ENCODE measurements at regions not wholly inside any gene's neighbourhood (a gene's known extent, or its start where the extent isn't known, plus 50 kb on each side); places are given as distances from the start of the nearest gene placed in this dataset.
"Not testable (repeated sequence)": the region's sequence is repeated elsewhere in the genome, so short reads cannot be mapped to it uniquely, and the experiment has no call there.

DNA sequence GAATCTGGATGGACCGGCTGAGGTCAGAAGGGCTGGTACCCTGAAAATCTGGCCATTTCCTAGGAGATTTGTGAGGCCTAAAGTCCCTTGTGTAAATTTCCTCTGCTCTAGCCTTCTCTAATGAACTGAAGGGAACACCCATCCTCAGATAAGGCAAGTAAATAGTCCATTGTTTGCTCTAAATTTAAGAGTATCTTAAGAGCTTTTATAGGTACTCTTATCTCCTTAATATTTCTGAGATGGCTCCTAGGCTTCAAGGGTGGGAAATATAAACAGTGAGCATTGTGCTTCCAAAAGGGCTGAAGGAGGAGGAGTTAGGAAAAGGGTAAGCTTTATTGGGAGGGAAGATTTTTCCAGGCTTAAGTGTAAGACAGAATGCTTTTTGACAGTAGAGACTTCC, 148.7 kb upstream of the EDNRB start:
- WGBS, 2 donors: 59 to 68% methylated on average over 1 of the region's 1 CpG
- TF ChIP-seq, protein P1, sequence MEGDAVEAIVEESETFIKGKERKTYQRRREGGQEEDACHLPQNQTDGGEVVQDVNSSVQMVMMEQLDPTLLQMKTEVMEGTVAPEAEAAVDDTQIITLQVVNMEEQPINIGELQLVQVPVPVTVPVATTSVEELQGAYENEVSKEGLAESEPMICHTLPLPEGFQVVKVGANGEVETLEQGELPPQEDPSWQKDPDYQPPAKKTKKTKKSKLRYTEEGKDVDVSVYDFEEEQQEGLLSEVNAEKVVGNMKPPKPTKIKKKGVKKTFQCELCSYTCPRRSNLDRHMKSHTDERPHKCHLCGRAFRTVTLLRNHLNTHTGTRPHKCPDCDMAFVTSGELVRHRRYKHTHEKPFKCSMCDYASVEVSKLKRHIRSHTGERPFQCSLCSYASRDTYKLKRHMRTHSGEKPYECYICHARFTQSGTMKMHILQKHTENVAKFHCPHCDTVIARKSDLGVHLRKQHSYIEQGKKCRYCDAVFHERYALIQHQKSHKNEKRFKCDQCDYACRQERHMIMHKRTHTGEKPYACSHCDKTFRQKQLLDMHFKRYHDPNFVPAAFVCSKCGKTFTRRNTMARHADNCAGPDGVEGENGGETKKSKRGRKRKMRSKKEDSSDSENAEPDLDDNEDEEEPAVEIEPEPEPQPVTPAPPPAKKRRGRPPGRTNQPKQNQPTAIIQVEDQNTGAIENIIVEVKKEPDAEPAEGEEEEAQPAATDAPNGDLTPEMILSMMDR (IDR thresholded peaks at IDR 0.05): no peak
- TF ChIP-seq POLR2A (IDR thresholded peaks at IDR 0.05): no peak
- Histone ChIP-seq H3K27ac (no peak overlapping the region), H3K4me1 (no peaks in the 10 kb centered on the region), H3K9me3 (no peaks in the 10 kb centered on the region), H3K36me3 (ENCODE audit: low read depth, missing control alignments) (no peaks in the 10 kb centered on the region), H3K27me3 (no peaks in the 10 kb centered on the region), H3K4me3 (no peak overlapping the region)
- intact Hi-C loops (cut with DNase I; ENCODE audit: low total_unique reads): no loop called here
- DNase-seq: no peak

DNA sequence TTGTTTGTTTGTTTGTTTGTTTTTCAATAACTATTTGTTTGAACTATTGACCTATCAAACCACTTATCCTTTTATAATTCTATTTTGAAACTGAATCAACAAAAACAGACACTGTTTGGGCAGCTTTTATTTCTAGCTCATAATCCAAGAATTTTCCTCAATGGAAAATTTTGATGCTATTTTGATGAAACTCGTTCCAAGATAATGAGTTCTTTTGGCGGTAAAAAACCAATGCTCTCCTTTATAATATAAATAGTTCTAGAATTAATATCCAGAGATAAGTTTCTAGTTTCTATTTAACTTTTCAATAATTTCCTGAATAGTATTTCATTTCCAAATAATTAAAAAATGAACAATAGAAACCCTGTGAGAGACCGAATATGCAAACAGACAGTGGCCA, 146.5 kb upstream of the EDNRB start:
- no peak for DNase-seq
- Histone ChIP-seq H3K4me3 (no peak overlapping the region), H3K27ac (no peak overlapping the region), H3K36me3 (ENCODE audit: low read depth, missing control alignments) (no peaks in the 10 kb centered on the region), H3K27me3 (no peaks in the 10 kb centered on the region), H3K4me1 (no peaks in the 10 kb centered on the region), H3K9me3 (no peaks in the 10 kb centered on the region)
- no peak for TF ChIP-seq POLR2A (IDR thresholded peaks at IDR 0.05)
- intact Hi-C loops (cut with DNase I; ENCODE audit: low total_unique reads): no loop called here
- 54 to 66% methylated on average over 3 of the region's 3 CpGs for WGBS, 2 donors

DNA sequence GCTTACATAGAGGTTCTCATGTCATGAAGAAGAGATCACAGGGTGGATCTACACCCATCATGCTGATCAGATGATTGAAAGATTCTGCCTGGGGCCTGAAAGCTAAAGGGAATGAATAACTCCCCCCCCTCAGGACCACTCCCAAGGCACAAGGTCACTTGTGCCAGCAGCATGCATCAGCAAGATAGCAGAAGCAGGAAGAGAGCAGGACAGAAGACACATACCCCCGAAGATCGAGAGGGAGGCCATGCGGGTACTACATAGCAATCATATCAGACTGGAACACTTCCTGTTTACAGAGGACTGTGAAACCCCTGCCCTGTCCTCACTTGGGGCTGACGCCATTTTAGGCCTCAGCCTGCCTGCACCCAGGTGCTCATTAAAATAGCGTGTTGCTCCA, 143.2 kb upstream of the EDNRB start:
- no peak for DNase-seq
- Histone ChIP-seq H3K9me3 (no peaks in the 10 kb centered on the region), H3K4me1 (no peaks in the 10 kb centered on the region), H3K27me3 (no peaks in the 10 kb centered on the region), H3K27ac (no peak overlapping the region), H3K4me3 (no peak overlapping the region), H3K36me3 (ENCODE audit: low read depth, missing control alignments) (no peaks in the 10 kb centered on the region)
- 86 to 95% methylated on average over 5 of the region's 5 CpGs for WGBS, 2 donors
- TF ChIP-seq, protein P1 (IDR thresholded peaks at IDR 0.05): no peak
- TF ChIP-seq POLR2A (IDR thresholded peaks at IDR 0.05): no peak
- intact Hi-C loops (cut with DNase I; ENCODE audit: low total_unique reads): no loop called here

DNA sequence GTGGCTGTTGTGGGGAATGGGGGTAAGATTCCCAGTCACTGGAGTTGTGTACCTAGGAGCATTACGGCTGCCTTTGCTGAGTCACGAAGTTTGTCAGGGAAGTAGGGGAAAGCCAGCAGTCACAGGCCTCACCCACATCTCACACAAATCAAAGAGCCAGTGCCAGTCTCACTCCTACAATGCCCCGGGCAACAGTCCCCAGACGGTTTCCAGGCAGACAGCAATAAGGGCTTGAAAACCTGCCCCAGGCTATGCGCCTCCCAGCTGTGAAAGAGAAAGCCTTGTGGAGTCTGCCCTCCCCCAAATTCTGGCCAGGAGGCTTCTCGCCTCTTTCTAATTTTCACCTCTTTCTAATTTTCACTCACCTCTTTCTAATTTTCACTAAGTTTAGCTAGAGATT, 142.3 kb upstream of the EDNRB start:
- intact Hi-C loops (cut with DNase I; ENCODE audit: low total_unique reads): no loop called here
- Histone ChIP-seq H3K27ac (no peak overlapping the region), H3K4me3 (no peak overlapping the region), H3K36me3 (ENCODE audit: low read depth, missing control alignments) (no peaks in the 10 kb centered on the region), H3K27me3 (no peaks in the 10 kb centered on the region), H3K4me1 (no peaks in the 10 kb centered on the region), H3K9me3 (no peaks in the 10 kb centered on the region)
- no peak for DNase-seq
- WGBS, 2 donors: 95 to 97% methylated on average over 6 of the region's 6 CpGs
- no peak for TF ChIP-seq POLR2A (IDR thresholded peaks at IDR 0.05)
- TF ChIP-seq, protein P1 (IDR thresholded peaks at IDR 0.05): no peak

DNA sequence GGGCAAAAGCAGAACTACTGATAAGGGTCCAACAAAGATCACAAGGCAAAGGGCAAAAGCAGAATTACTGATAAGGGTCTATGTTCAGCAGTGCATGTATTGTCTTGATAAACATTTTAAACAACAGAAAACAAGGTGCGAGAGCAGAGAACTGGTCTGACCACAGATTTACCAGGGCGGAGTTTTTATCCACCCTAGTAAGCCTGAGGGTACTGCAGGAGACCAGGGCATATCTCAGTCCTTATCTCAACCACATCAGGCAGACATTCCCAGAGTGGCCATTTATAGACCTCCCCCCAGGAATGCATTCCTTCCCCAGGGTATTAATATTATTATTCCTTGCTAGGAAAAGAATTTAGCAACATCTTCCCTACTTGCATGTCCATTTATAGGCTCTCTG, 138.2 kb upstream of the EDNRB start:
- H3K36me3 ChIP-seq (ENCODE audit: low read depth, missing control alignments); H3K4me3 ChIP-seq; DNase-seq; H3K9me3 ChIP-seq; H3K27me3 ChIP-seq; H3K4me1 ChIP-seq; H3K27ac ChIP-seq; intact Hi-C loops (cut with DNase I; ENCODE audit: low total_unique reads): not testable (repeated sequence)
- WGBS, 2 donors: 92 to 94% methylated on average over 2 of the region's 2 CpGs

DNA sequence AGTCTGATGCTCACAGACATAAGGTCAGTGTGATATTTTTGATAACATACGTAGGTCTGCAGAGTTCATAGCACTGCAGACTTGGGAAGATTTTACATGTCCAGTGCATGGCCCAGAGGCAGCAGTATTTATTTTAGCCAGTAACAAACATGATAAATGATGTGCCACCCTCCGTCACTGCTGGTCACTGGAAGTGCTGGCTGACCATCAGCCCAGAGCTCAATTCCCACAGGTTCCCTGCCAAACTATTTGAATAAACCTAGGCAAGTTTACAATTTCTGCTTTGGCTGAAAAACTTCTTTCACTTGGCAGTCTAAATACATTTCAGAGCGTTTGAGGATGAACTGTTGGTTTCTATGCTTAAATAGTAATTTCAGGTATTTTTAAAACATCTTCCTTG, 135.5 kb upstream of the EDNRB start:
- DNase-seq: no peak
- Histone ChIP-seq H3K4me3 (no peak overlapping the region), H3K36me3 (ENCODE audit: low read depth, missing control alignments) (no peaks in the 10 kb centered on the region), H3K27me3 (no peaks in the 10 kb centered on the region), H3K9me3 (no peaks in the 10 kb centered on the region), H3K27ac (no peak overlapping the region), H3K4me1 (no peaks in the 10 kb centered on the region)
- WGBS, 2 donors: 52 to 56% methylated on average over 3 of the region's 3 CpGs
- intact Hi-C loops (cut with DNase I; ENCODE audit: low total_unique reads): no loop called here
- TF ChIP-seq, protein P1 (IDR thresholded peaks at IDR 0.05): no peak
- TF ChIP-seq POLR2A (IDR thresholded peaks at IDR 0.05): no peak
